RWPE1 (cell line): ENCODE measurements at regions not wholly inside any gene's neighbourhood (a gene's known extent, or its start where the extent isn't known, plus 50 kb on each side); places are given as distances from the start of the nearest gene placed in this dataset.

Experiments used
- CTCF ChIA-PET: fragments of 350-600 bp; sonication (Branson Sonifier 250); formaldehyde crosslinking; extraction: SDS; loops from one replicate; lab custom pipeline; 2021; lab: Yijun Ruan, JAX
- POLR2A ChIA-PET: fragments of 400-600 bp; formaldehyde crosslinking; extraction: SDS; loops from one replicate; lab custom pipeline; 2020; ENCODE audit warnings: antibody characterized with exemption; ENCODE audit not compliant: low non-redundant PET; lab: Yijun Ruan, JAX
- DNase-seq: peaks from one replicate; pipeline ENCODE4 v3.0.0; 2012; ENCODE audit warnings: low spot score
- H3K27ac ChIP-seq: fragments of 450-650 bp; 2 replicates; pipeline ENCODE4 v1.5.1; 2017
- TF ChIP-seq, protein P1 (sequence below): fragments of 450-650 bp; conservative IDR thresholded peaks from 2 replicates; pipeline ENCODE4 v1.5.1; 2017; ENCODE audit warnings: low read depth, mild to moderate bottlenecking

DNA sequence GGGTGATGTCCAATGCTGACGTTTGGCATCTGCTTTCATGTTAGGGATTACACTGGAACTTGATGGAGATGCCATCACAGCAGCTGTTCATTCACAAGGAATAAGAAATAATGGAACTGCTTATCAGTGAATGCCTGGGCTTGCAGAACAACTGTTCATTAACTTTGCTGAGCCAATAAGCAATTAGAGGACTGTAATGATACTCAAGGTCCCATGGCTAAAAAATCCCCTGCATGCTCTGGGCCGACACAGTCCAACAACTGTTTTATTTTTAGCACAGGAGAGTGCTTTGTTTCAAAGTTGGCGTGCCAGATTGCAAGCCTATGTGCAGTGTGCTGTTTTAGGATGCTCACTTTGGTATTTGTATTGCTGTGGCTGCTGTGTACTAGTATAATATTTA is 408.0 kb upstream of the RGPD4 start:
- DNase-seq = no peak
- CTCF ChIA-PET = no interaction called here
- no peak overlapping the region for H3K27ac ChIP-seq
- TF ChIP-seq, protein P1, sequence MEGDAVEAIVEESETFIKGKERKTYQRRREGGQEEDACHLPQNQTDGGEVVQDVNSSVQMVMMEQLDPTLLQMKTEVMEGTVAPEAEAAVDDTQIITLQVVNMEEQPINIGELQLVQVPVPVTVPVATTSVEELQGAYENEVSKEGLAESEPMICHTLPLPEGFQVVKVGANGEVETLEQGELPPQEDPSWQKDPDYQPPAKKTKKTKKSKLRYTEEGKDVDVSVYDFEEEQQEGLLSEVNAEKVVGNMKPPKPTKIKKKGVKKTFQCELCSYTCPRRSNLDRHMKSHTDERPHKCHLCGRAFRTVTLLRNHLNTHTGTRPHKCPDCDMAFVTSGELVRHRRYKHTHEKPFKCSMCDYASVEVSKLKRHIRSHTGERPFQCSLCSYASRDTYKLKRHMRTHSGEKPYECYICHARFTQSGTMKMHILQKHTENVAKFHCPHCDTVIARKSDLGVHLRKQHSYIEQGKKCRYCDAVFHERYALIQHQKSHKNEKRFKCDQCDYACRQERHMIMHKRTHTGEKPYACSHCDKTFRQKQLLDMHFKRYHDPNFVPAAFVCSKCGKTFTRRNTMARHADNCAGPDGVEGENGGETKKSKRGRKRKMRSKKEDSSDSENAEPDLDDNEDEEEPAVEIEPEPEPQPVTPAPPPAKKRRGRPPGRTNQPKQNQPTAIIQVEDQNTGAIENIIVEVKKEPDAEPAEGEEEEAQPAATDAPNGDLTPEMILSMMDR = no peak
- POLR2A ChIA-PET = no interaction called here

DNA sequence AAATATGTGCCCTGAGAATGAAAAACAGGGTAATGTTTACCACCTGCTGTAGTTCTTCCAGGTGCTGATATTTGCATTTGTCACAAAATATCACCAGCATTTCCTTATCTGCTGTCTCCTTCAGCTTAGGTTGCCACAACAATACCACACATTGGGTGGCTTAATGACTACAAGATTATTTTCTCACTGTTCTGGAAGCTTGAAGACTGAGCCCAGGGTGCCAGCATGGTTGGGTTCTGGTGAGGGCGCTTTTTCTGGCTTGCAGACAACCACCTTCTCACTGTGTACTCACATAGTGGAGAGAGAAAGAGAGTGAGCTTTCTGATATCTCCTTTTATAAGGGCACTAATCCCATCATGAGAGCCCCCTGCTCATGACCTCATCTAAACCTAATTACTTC is 407.5 kb upstream of the RGPD4 start:
- CTCF ChIA-PET = no interaction called here
- POLR2A ChIA-PET = no interaction called here
- TF ChIP-seq, protein P1 = no peak
- no peak overlapping the region for H3K27ac ChIP-seq
- no peak for DNase-seq

DNA sequence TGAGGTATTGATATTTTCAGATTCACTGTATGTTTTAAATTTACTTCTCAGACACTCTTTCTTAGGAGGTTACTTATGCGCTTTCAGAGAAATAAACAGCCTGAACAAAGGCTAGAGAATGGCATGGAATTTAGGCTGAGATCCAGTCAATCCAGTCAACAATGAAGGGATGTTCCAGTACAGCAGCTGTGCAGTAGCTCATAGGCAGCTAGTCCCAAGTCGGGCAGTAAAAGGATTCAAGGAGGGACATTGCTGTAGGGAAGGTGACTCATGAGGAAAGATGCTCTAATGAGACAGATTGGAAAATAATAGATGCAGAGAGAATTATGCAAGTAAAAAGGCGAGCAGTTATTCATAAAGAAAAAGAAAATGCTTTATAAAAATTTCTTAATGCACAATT is 397.9 kb upstream of the RGPD4 start:
- ChIA-PET POLR2A (no interaction called here), CTCF (no interaction called here)
- TF ChIP-seq, protein P1 = no peak
- no peak for DNase-seq
- no peak overlapping the region for H3K27ac ChIP-seq

DNA sequence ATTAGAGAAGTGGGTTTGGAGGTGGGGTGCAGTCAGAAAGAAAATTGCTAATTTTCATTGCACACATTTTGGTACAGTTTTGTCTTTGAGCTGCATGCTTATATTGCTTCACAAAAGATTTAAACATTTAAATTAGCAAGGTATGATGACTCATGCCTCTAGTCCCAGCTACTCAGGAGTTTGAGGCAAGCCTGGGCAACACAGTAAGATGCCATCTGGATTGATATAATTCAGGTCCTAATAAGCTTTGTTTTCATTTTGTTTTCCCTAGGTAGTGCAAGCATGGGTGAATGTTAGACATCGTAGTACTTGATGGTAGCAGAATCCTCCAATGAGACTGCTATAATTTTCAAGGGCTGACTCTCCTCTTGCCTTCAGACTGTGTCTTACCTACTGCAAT is 396.7 kb upstream of the RGPD4 start:
- CTCF ChIA-PET = no interaction called here
- POLR2A ChIA-PET = no interaction called here
- no peak overlapping the region for H3K27ac ChIP-seq
- TF ChIP-seq, protein P1 = no peak
- DNase-seq = no peak

DNA sequence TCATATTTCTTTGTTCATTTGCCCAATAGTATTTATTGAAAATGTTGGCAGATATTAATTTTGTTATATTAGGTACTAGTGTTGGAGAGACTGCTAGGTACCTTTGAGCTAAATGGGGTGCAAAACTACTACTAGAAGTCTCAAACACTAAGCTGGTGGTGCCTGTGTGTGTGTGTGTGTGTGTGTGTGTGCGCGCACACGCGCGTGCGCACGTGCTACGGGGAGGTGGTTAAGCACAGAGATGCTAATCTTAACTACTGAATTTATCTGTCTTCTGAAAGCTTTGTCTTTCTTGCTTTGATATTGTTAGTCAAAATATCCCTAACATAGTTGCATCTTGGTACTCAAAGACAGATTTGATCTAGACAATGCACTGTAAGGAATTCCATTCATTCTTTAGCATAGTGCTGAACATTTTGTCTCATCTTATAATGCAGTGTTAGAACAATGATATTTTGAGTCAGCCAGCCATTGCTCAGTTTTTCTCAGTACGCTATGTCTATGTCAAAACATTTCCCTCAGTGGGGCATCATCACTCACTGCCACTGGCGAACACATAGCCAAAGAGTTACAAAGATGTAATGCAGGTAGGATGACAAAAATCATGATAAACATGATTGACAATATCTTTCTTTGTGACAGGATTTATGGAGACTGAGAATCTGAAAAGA is 396.0 kb upstream of the RGPD4 start:
- H3K27ac ChIP-seq = no peak overlapping the region
- no peak for DNase-seq
- TF ChIP-seq, protein P1 = no peak
- CTCF ChIA-PET = interaction anchor here (0.6 kb wide), 1 partner anchor 401 kb away, joined by 3 read pairs; no protein-coding TSS in a partner anchor
- POLR2A ChIA-PET = no interaction called here

DNA sequence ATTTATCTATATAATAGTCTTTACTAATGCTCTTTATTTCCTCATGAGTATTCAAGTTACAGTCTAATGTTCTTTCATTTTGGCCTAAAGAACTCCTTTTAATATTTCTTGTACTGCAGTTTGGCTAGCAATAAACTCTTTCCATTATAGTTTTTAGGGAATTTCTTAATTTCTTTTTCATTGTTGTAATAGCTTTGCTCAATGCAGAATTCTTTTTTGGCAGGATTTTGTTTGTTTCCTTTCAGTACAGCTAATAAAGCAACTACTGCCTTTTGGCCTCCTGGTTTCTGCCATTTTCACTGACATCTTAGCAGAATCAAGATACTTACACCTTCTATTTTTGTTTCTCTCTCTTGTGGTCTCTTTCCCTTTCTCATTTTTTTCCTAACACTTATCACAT is 390.4 kb upstream of the RGPD4 start:
- H3K27ac ChIP-seq = no peak overlapping the region
- DNase-seq = no peak
- POLR2A ChIA-PET = no interaction called here
- CTCF ChIA-PET = no interaction called here
- TF ChIP-seq, protein P1 = no peak
